AG08396 (cell line): ENCODE measurements at regions not wholly inside any gene's neighbourhood (a gene's known extent, or its start where the extent isn't known, plus 50 kb on each side); places are given as distances from the start of the nearest gene placed in this dataset.
A peak's percentile ranks its signal among the peaks of the same experiment; 100 is the strongest.
"Not testable (repeated sequence)": the region's sequence is repeated elsewhere in the genome, so short reads cannot be mapped to it uniquely, and the experiment has no call there.

Experiments
- DNase-seq: peaks from one replicate; pipeline ENCODE4 v3.0.0; 2012; ENCODE audit warnings: low spot score, mixed read lengths

- no peak for DNase-seq
Measured at GRCh38 chr21:27569831-27570230, 602.9 kb upstream of the ADAMTS5 start.

GRCh38 chr21:27569091-27569490 is 602.2 kb upstream of the ADAMTS5 start:
- no peak for DNase-seq

GRCh38 chr21:27567381-27567780 is 600.5 kb upstream of the ADAMTS5 start:
- DNase-seq = no peak

GRCh38 chr21:27566521-27566920 is 599.6 kb upstream of the ADAMTS5 start:
- no peak for DNase-seq

- no peak for DNase-seq
Measured at GRCh38 chr21:27565364-27565763, 598.5 kb upstream of the ADAMTS5 start.

- peak; percentile 26 for DNase-seq
Measured at GRCh38 chr21:27564684-27565301, 597.9 kb upstream of the ADAMTS5 start.

GRCh38 chr21:27562303-27562702 is 595.4 kb upstream of the ADAMTS5 start:
- no peak for DNase-seq

GRCh38 chr21:27561116-27561515 is 594.2 kb upstream of the ADAMTS5 start:
- DNase-seq = no peak

GRCh38 chr21:27557356-27557755 is 590.5 kb upstream of the ADAMTS5 start:
- no peak for DNase-seq

- DNase-seq = no peak
Measured at GRCh38 chr21:27555996-27556395, 589.1 kb upstream of the ADAMTS5 start.

- DNase-seq = no peak
Measured at GRCh38 chr21:27550287-27550686, 583.4 kb upstream of the ADAMTS5 start.

- DNase-seq = no peak
Measured at GRCh38 chr21:27548486-27548885, 581.6 kb upstream of the ADAMTS5 start.

- no peak for DNase-seq
Measured at GRCh38 chr21:27545754-27546349, 579.0 kb upstream of the ADAMTS5 start.

GRCh38 chr21:27542126-27542525 is 575.2 kb upstream of the ADAMTS5 start:
- not testable (repeated sequence) for DNase-seq

- DNase-seq = no peak
Measured at GRCh38 chr21:27536319-27536718, 569.4 kb upstream of the ADAMTS5 start.

- DNase-seq = no peak
Measured at GRCh38 chr21:27535188-27535587, 568.3 kb upstream of the ADAMTS5 start.

- no peak for DNase-seq
Measured at GRCh38 chr21:27534206-27534605, 567.3 kb upstream of the ADAMTS5 start.

- DNase-seq = no peak
Measured at GRCh38 chr21:27532076-27532475, 565.2 kb upstream of the ADAMTS5 start.

- no peak for DNase-seq
Measured at GRCh38 chr21:27528697-27529096, 561.8 kb upstream of the ADAMTS5 start.

GRCh38 chr21:27526451-27526850 is 559.6 kb upstream of the ADAMTS5 start:
- DNase-seq = no peak

GRCh38 chr21:27525780-27526179 is 558.9 kb upstream of the ADAMTS5 start:
- DNase-seq = no peak

- peak; percentile 53 for DNase-seq
Measured at GRCh38 chr21:27519361-27519760, 552.5 kb upstream of the ADAMTS5 start.

- not testable (repeated sequence) for DNase-seq
Measured at GRCh38 chr21:27517177-27517576, 550.3 kb upstream of the ADAMTS5 start.

GRCh38 chr21:27515676-27516075 is 548.8 kb upstream of the ADAMTS5 start:
- no peak for DNase-seq
